ENCODE measurements at regions not wholly inside any gene's neighbourhood (a gene's known extent, or its start where the extent isn't known, plus 50 kb on each side); places are given as distances from the start of the nearest gene placed in this dataset.
"Not testable (repeated sequence)": the region's sequence is repeated elsewhere in the genome, so short reads cannot be mapped to it uniquely, and the experiment has no call there.

DNA sequence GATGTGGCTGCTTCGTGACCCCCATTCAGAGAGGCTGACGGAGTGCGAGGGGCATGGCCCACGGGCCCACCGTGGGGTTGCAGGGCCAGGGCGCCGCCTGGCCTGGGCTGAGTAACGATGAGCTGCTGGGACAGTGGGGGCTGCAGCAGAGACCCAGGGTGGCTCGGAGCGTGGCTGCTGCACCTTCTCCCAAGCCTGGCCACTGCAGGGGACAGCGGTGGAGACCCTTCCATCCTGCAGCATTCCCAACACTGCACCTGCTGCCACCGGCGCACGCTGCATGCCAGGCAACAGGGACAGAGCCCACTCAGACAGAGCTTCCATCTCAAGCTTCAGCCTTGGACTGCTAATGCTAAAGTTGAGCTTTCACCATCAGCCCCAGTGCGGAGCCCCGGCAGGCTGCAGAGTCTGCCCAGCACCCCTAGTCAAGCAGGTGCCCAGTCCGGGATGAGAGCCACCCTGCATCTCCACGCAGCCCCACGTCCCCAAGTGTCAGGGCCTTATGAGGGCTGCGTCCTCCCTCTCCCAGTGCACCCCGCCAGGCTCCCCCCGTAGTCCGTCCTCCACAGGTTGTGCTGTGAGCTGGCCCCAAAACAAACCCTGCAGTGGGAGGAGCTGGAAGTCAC is 89.4 kb upstream of the AFDN start:
- Mint-ChIP-seq H3K27me3 (peaks cover 4% of the 10 kb centered on the region), H3K4me3 (no peak overlapping the region), H3K36me3 (no peaks in the 10 kb centered on the region), H3K4me1 (no peaks in the 10 kb centered on the region), H3K27ac (no peak overlapping the region), H3K9me3 (no peaks in the 10 kb centered on the region)

DNA sequence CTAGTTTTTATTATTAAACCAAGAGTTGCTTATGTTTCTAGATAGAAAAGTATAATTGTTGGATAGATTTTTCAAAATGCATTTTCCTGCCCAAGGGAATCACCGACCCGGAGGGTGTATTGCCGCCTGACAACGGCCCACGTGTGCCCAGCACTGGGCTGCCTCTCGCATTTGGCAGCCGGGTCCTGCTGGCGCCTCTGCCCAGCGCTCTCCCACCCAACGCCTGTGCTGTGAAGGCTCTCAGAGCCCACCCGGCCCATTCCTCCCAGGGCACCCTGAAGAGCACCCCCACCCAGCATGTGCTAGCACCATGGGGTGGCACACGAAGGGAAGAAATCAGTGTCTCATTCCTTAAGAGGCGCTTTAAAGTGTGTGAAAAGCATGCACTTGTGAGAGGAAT is 88.3 kb upstream of the AFDN start:
- Mint-ChIP-seq H3K36me3 (no peaks in the 10 kb centered on the region), H3K4me3 (no peak overlapping the region), H3K4me1 (no peaks in the 10 kb centered on the region), H3K27ac (no peak overlapping the region), H3K27me3 (peaks cover 4% of the 10 kb centered on the region), H3K9me3 (no peaks in the 10 kb centered on the region)

DNA sequence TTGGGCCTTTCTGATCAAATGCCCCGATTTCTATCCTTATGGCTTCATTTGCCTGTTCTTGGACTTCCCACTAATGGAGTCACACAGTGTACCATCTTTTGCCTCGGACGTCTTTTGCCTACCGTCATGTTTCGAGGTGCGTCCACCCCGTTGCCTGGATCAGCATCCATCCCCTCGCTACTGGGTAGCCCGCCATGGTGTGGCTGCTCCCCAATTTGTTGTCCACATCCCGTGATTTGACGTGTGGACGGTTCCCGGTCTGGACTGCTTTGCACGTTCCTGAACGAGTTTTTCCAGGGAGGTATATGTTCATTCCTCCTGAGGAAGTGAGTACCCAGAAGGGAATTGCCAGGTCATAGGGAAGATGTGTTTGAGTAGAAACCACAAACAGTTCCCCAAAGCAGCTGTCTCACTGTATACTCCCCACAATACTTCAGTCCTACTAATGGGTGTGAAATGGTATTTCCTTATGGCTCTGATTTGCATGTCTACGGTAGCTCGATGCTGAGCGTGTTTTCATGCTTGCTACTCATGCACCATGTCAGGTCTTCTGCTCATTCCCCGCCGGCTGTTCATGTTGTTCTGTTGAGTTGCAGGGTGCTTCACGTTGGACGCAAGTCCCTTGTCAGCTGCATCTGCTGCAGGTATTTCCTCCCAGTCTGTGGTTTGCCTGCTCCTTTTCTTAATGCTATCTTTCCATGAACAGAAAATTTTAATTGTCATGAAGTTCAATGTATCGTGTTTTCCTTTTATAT is 86.8 kb upstream of the AFDN start:
- H3K4me3 Mint-ChIP-seq = no peak overlapping the region
- peaks cover 4% of the 10 kb centered on the region for H3K27me3 Mint-ChIP-seq
- H3K4me1 Mint-ChIP-seq = no peaks in the 10 kb centered on the region
- no peaks in the 10 kb centered on the region for H3K9me3 Mint-ChIP-seq
- no peaks in the 10 kb centered on the region for H3K36me3 Mint-ChIP-seq
- H3K27ac Mint-ChIP-seq = no peak overlapping the region

DNA sequence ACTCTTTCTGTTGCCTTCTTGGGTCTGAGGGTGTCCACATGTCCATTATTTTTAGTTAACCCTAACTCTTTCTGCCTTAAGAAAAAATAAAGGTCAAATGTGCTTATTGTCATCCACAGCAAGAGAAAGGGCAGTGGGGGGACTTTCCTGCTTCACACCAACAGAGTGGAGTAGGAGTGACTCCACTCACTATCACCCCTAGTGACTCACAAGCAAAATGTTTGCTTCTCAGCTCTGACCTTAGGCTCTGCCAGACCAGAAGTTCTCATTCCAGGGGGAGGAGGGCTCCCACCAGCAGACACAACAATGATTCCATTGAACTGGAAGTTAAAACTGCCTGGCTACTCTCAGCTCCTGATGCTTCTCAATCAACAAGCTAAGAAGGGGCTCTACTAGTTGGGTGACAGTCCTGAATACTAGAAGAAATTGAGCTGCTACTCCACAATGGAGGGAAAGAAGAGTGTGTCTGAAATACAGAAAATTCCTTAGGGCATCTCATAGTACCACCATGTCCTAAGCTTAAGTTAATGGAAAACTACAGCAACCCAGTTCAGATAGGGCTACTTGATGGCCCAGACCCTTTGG is 83.9 kb upstream of the AFDN start:
- H3K36me3 Mint-ChIP-seq = no peaks in the 10 kb centered on the region
- H3K4me1 Mint-ChIP-seq = no peaks in the 10 kb centered on the region
- H3K4me3 Mint-ChIP-seq = no peak overlapping the region
- no peaks in the 10 kb centered on the region for H3K9me3 Mint-ChIP-seq
- no peak overlapping the region for H3K27ac Mint-ChIP-seq
- H3K27me3 Mint-ChIP-seq = peaks cover 3% of the 10 kb centered on the region

DNA sequence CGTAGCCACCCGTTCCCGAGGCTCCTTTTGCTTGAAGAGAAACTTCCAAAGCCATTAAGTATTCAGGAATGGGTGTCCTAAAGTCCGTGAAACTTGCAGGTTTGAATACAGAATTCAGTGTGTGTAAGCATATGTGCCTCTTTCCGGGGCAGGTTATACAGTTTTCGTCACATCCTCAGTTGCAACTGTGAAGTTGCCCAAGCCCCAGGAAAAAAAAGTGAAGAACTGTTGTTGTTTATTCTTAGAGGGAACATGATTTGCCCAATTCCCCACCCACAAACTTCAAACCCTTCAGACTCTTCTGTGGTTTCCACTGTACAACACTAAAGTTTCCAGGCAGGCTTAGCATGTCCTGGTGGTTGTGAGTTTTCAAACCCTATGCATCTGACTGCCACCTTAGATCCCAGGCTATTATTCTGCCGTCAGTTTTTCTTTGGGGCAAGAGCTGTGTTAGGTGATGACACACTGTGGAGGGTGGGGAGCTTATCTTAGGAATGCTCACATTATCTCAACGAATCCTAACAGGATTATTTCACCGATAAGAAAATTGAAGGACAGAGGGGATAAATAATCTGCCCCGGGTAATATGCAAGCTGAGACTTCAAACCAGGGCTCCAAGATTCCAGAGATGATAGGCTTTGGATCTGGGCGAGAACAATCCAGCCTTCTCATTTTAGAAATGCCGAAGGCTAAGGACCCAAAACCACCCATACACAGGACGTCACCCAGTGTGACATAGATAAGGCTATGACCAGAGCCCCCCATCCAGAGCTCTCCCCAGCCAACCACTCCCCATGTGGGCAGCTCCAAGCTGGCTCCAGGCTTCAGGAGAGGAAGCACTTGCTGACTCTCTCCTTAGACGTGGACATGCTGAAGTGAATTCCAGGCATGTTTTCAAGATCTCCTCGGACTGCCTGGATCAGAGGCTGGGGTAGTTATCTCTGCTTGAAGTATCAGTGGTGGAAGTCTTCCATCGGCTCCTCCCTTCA is 81.7 kb upstream of the AFDN start:
- H3K4me1 Mint-ChIP-seq = no peaks in the 10 kb centered on the region
- H3K27ac Mint-ChIP-seq = no peak overlapping the region
- no peak overlapping the region for H3K4me3 Mint-ChIP-seq
- no peaks in the 10 kb centered on the region for H3K36me3 Mint-ChIP-seq
- peaks cover 4% of the 10 kb centered on the region for H3K27me3 Mint-ChIP-seq
- no peaks in the 10 kb centered on the region for H3K9me3 Mint-ChIP-seq

DNA sequence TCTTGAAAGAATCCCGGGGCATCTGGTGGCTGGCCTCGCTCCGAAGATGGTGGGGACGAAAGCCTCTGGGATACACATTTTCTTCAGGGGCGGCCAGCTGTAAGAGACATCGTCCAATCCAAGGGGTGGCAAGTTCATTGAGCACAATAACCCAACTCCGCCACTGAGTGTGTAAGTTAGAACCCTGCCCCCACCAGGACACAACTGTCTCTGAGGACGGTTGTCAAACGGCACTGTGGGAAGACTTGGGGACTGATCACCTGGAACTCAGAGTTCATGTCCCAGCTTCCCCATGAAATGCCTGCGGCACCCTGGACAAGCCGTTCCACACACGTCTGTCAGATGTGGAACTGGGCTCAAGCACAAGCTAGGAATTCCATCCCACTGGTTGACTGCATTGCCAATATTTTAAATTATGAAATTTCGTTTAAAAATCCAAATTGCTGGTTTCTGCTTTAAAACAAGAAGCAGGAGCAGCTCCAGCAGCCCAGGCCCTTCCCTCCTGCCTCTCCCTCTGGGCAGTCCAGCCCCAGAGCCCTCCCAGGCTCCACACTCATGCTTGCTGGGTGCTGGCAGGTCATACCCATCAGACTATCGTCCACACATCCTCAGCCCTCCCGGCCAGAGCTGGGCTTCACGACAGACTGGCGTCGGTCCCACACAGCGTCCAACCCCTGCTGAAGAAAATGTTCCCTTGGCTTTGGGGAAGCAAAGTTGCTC is 80.9 kb upstream of the AFDN start:
- no peak overlapping the region for H3K4me3 Mint-ChIP-seq
- peaks cover 2% of the 10 kb centered on the region for H3K27me3 Mint-ChIP-seq
- H3K27ac Mint-ChIP-seq = no peak overlapping the region
- no peaks in the 10 kb centered on the region for H3K4me1 Mint-ChIP-seq
- H3K36me3 Mint-ChIP-seq = no peaks in the 10 kb centered on the region
- H3K9me3 Mint-ChIP-seq = no peaks in the 10 kb centered on the region

DNA sequence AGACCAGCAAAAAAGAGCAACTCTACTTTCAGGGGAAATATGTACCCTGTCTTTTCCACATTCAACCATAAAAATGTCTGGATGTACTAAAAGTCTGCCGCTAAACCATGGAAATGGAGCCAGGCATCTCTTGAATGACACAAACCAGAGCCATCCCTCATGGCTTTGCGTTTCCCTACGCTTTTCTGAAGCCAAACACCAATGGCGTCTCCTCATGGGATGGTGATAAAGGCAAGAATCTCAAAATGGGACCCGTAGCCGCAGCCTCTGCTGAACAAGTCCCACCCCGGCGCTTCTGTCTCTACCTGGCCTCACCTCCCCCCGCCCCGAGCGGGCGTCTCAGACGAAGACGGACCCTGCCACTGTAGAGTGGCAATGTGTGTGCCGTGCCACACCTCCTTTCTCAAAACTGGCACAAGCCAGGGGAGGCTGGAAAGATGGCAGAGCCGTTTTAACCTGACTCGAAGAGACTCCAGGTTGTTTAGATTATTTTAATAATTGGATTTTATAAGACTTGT is 80.3 kb upstream of the AFDN start:
- H3K27ac Mint-ChIP-seq = no peak overlapping the region
- peaks cover 2% of the 10 kb centered on the region for H3K27me3 Mint-ChIP-seq
- H3K9me3 Mint-ChIP-seq = no peaks in the 10 kb centered on the region
- H3K4me3 Mint-ChIP-seq = no peak overlapping the region
- no peaks in the 10 kb centered on the region for H3K4me1 Mint-ChIP-seq
- no peaks in the 10 kb centered on the region for H3K36me3 Mint-ChIP-seq

DNA sequence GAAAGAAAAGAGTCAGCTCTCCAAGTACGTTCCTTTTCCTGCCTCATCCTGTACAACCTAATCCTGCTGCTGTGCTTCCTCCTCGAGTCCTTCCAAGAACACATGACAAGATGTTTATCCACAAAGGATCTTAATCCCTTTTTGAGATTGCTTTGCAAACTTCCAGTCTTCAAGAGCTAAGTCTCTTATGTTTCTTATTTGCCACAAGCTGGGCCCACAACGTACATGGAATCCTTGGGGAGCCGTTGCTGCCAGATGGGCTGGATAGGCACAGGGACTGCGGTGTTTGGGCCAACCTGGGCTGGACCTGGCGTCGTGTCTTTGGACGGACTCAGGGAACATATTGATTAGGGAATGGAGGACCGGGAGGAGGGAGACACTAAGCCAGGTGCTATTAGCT is 79.7 kb upstream of the AFDN start:
- Mint-ChIP-seq H3K36me3 (no peaks in the 10 kb centered on the region), H3K27ac (no peak overlapping the region), H3K9me3 (no peaks in the 10 kb centered on the region), H3K4me3 (no peak overlapping the region), H3K4me1 (no peaks in the 10 kb centered on the region), H3K27me3 (peaks cover 2% of the 10 kb centered on the region)

DNA sequence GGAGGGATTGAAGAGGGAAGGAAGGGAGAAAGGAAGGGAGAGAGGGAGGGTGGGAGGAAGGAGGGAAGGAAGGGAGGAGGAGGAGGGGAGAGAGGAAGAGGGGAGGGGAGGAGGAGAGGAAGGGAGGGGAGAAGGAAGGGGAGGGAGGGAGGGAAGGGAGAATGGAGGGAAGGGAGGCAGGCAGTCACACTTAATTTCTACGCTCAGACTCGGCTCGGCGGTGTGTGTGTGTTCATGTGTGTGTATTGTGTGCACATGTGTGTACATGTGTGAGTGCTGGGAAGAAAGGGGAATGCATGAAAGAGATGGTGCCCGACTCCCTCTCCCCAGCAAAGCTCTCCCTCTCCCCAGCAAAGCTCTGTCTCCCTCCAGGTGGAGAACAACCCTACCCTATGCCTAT is 79.1 kb upstream of the AFDN start:
- H3K27me3 Mint-ChIP-seq = peaks cover 4% of the 10 kb centered on the region
- no peaks in the 10 kb centered on the region for H3K4me1 Mint-ChIP-seq
- no peak overlapping the region for H3K27ac Mint-ChIP-seq
- H3K4me3 Mint-ChIP-seq = no peak overlapping the region
- H3K9me3 Mint-ChIP-seq = no peaks in the 10 kb centered on the region
- no peaks in the 10 kb centered on the region for H3K36me3 Mint-ChIP-seq

DNA sequence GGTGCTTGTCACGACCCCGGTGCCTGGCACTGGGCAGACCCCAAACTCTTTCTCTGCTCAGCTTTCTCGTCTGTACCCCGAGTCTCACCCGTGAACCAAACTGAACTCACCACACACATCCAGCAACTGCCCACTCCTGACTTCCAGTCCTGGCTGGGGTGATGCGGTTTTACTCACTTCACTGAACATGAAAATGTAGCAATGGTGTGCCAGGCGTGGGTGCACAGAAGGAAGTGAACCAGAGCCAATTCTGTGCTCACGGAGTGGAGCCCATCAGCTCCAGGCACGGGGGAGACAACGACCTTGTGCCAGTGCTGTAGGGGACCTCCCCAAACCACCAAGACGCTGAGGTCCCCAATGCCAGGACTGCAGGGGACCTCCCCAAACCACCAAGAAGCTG is 78.7 kb upstream of the AFDN start:
- no peaks in the 10 kb centered on the region for H3K36me3 Mint-ChIP-seq
- no peak overlapping the region for H3K27ac Mint-ChIP-seq
- no peaks in the 10 kb centered on the region for H3K4me1 Mint-ChIP-seq
- no peak overlapping the region for H3K4me3 Mint-ChIP-seq
- H3K9me3 Mint-ChIP-seq = no peaks in the 10 kb centered on the region
- peaks cover 4% of the 10 kb centered on the region for H3K27me3 Mint-ChIP-seq

DNA sequence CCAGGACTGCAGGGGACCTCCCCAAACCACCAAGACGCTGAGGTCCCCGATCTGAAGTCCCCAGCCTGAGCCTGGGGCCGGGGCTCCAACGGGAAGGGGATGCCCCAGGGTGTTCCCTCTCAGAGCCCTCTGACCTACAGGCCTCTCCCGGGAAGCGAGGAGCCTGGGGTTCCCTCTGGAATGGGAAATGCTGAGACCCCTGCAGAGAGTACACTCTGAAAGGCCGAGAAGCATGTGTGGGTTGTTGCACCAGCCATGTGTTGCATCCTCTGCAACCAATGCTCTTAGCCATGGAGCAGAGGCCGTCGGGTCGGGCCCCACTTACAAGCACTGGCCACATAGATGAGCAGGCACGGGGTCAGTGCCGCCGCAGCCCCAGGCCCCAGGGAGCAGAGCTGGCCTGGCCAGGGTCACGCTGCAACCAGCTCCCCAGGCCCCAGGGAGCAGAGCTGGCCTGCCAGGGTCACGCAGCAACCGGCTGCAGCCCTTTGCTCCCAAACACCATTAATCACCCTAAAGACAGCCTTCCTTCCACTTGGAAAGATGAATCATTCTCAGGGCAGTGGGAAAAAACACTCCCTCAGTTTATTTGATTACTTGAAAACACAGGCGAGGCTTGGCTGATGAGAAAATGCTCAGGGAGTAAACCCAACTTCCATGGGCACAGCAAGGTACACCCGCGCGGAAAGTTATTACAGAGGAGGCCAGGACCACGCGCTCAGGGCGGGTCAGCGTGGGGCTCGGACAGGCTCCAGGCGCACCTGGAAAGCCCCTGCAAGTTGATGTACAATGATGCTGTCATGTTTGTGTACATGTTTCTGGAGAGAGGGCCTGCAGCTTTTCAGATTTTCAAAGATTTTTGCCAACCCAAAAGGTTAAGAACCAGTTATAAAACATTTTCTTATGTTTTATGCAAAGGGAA is 78.0 kb upstream of the AFDN start:
- no peaks in the 10 kb centered on the region for H3K9me3 Mint-ChIP-seq
- peaks cover 4% of the 10 kb centered on the region for H3K27me3 Mint-ChIP-seq
- no peaks in the 10 kb centered on the region for H3K4me1 Mint-ChIP-seq
- H3K4me3 Mint-ChIP-seq = no peak overlapping the region
- H3K36me3 Mint-ChIP-seq = no peaks in the 10 kb centered on the region
- no peak overlapping the region for H3K27ac Mint-ChIP-seq

DNA sequence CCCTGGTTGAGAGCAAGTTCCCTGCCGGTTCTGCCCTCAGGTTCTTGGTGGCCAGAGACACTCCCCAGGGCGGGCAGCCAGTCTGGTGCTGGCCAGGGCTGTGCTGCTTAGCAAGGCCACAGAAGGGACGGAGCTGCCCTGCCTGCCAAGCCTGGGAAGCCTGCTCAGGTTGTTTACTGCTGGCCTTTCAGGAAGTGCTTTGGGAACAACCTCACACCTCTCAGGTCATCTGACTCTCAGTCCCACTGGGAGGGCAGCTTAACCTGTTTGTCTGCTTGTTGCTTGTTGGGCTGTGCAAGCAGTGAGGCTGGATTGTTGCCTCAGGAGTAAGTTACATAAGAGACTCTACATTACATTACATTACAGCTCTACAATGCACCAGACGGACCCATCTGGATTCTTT is 75.8 kb upstream of the AFDN start:
- Mint-ChIP-seq H3K27me3 (peaks cover 4% of the 10 kb centered on the region), H3K4me1 (no peaks in the 10 kb centered on the region), H3K27ac (no peak overlapping the region), H3K36me3 (no peaks in the 10 kb centered on the region), H3K9me3 (no peaks in the 10 kb centered on the region), H3K4me3 (no peak overlapping the region)

DNA sequence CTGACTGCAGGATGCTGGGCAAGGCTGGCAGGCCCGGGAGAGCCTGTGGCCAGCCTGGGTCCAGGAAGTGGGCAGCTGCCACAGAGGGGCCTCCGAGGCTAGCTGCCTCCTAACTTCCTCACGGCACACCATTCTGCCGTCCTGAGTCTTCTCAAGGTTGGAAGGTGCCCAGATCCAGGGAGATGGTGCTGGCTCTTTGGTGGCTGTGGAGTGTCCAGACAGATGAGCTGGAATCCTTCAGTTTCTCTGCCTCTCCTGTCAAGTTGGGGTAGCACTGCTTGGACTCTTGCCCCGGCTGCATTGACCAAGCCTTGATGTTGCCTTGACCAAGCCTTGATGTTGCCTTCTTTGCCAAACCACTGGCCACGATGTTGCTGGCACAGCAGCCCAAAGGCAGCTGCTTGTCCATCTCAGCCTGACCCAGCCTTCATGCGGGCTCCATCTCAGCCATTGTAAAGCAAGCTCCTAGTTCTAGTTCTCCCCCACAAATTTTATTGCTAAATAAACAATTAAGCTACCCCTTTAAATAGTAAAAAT is 75.1 kb upstream of the AFDN start:
- Mint-ChIP-seq H3K4me1 (no peaks in the 10 kb centered on the region), H3K9me3 (no peaks in the 10 kb centered on the region), H3K4me3 (no peak overlapping the region), H3K27me3 (peaks cover 4% of the 10 kb centered on the region), H3K36me3 (no peaks in the 10 kb centered on the region), H3K27ac (no peak overlapping the region)

DNA sequence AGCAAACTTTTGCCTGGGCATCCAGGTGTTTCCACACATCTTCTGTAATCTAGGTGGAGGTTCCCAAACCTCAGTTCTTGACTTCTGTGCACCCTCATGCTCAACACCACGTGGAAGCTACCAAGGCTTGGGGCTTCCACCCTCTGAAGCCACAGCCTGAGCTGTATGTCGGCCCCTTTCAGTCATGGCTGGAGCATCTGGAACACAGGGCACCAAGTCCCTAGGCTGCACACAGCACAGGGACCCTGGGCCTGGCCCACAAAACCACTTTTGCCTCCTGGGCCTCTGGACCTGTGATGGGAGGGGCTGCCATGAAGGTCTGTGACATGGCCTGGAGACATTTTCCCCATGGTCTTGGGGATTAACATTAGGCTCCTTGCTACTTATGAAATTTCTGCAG is 73.4 kb upstream of the AFDN start:
- H3K27ac Mint-ChIP-seq, H3K36me3 Mint-ChIP-seq, H3K4me3 Mint-ChIP-seq, H3K27me3 Mint-ChIP-seq, H3K9me3 Mint-ChIP-seq, H3K4me1 Mint-ChIP-seq: not testable (repeated sequence)

All from activated naive CD4-positive, alpha-beta T cell treated with anti-CD3 and anti-CD28 coated beads, Interleukin-2, amount 50 U/mL, for 24 hours (primary cell).